ENCODE measurements at regions not wholly inside any gene's neighbourhood (a gene's known extent, or its start where the extent isn't known, plus 50 kb on each side); places are given as distances from the start of the nearest gene placed in this dataset.

GRCh38 chr3:104402902-104403301 lies 963.8 kb upstream of the ALCAM start:
- Histone ChIP-seq H3K9me3 (replicated peaks; ENCODE audit: insufficient read depth, low read length) (no peaks in the 10 kb centered on the region), H3K4me2 (ENCODE audit: low read depth, low read length) (no peak overlapping the region), H3K79me2 (ENCODE audit: low read length) (no peaks in the 10 kb centered on the region), H4K20me1 (ENCODE audit: insufficient read depth, low read length) (no peaks in the 10 kb centered on the region), H3F3A (ENCODE audit: insufficient read depth, low read length) (no peaks in the 10 kb centered on the region), H3K9me2 (replicated peaks; ENCODE audit: insufficient read depth, low read length) (no peaks in the 10 kb centered on the region), H3K36me3 (replicated peaks; ENCODE audit: insufficient read depth, low read length) (no peaks in the 10 kb centered on the region), H2AFZ (ENCODE audit: low read length) (no peak overlapping the region), H3K27ac (ENCODE audit: low read length) (no peak overlapping the region), H3K4me3 (ENCODE audit: low read length) (no peak overlapping the region), H3K27me3 (replicated peaks; ENCODE audit: insufficient read depth, low read length) (no peaks in the 10 kb centered on the region), H3K4me1 (ENCODE audit: low read length) (no peaks in the 10 kb centered on the region), H3K9ac (ENCODE audit: low read length) (no peak overlapping the region)
- DNase-seq: no peak
- TF ChIP-seq EZH2phosphoT487 (IDR thresholded peaks at IDR 0.05; ENCODE audit: low read length) (no peak), CTCF (IDR thresholded peaks at IDR 0.05; ENCODE audit: low read length) (no peak), EZH2 (optimal IDR thresholded peaks at IDR 0.05; ENCODE audit: low read depth, low read length) (no peak)

GRCh38 chr3:104411757-104412156 lies 955.0 kb upstream of the ALCAM start:
- Histone ChIP-seq H2AFZ (ENCODE audit: low read length) (no peak overlapping the region), H3K4me1 (ENCODE audit: low read length) (no peaks in the 10 kb centered on the region), H3K27me3 (replicated peaks; ENCODE audit: insufficient read depth, low read length) (no peaks in the 10 kb centered on the region), H3K9me3 (replicated peaks; ENCODE audit: insufficient read depth, low read length) (no peaks in the 10 kb centered on the region), H3K79me2 (ENCODE audit: low read length) (no peaks in the 10 kb centered on the region), H3K36me3 (replicated peaks; ENCODE audit: insufficient read depth, low read length) (no peaks in the 10 kb centered on the region), H3K27ac (ENCODE audit: low read length) (no peak overlapping the region), H3K9ac (ENCODE audit: low read length) (no peak overlapping the region), H3K4me2 (ENCODE audit: low read depth, low read length) (no peak overlapping the region), H3K4me3 (ENCODE audit: low read length) (no peak overlapping the region), H3K9me2 (replicated peaks; ENCODE audit: insufficient read depth, low read length) (no peaks in the 10 kb centered on the region), H3F3A (ENCODE audit: insufficient read depth, low read length) (no peaks in the 10 kb centered on the region), H4K20me1 (ENCODE audit: insufficient read depth, low read length) (no peaks in the 10 kb centered on the region)
- DNase-seq: no peak
- TF ChIP-seq EZH2 (optimal IDR thresholded peaks at IDR 0.05; ENCODE audit: low read depth, low read length) (no peak), EZH2phosphoT487 (IDR thresholded peaks at IDR 0.05; ENCODE audit: low read length) (no peak), CTCF (IDR thresholded peaks at IDR 0.05; ENCODE audit: low read length) (no peak)

- Histone ChIP-seq H3F3A (ENCODE audit: insufficient read depth, low read length) (no peaks in the 10 kb centered on the region), H3K79me2 (ENCODE audit: low read length) (no peaks in the 10 kb centered on the region), H3K4me3 (ENCODE audit: low read length) (no peak overlapping the region), H4K20me1 (ENCODE audit: insufficient read depth, low read length) (no peaks in the 10 kb centered on the region), H3K9me2 (replicated peaks; ENCODE audit: insufficient read depth, low read length) (no peaks in the 10 kb centered on the region), H3K4me2 (ENCODE audit: low read depth, low read length) (no peak overlapping the region), H3K9me3 (replicated peaks; ENCODE audit: insufficient read depth, low read length) (no peaks in the 10 kb centered on the region), H3K36me3 (replicated peaks; ENCODE audit: insufficient read depth, low read length) (no peaks in the 10 kb centered on the region), H3K27ac (ENCODE audit: low read length) (no peak overlapping the region), H3K27me3 (replicated peaks; ENCODE audit: insufficient read depth, low read length) (no peaks in the 10 kb centered on the region), H2AFZ (ENCODE audit: low read length) (no peak overlapping the region), H3K9ac (ENCODE audit: low read length) (no peak overlapping the region), H3K4me1 (ENCODE audit: low read length) (no peaks in the 10 kb centered on the region)
- no peak for DNase-seq
- TF ChIP-seq EZH2 (optimal IDR thresholded peaks at IDR 0.05; ENCODE audit: low read depth, low read length) (no peak), CTCF (IDR thresholded peaks at IDR 0.05; ENCODE audit: low read length) (no peak), EZH2phosphoT487 (IDR thresholded peaks at IDR 0.05; ENCODE audit: low read length) (no peak)
These were observed 953.8 kb upstream of the ALCAM start for GRCh38 chr3:104412608-104413580.

All from MM.1S (cell line).